ENCODE measurements at regions not wholly inside any gene's neighbourhood (a gene's known extent, or its start where the extent isn't known, plus 50 kb on each side); places are given as distances from the start of the nearest gene placed in this dataset.

GRCh38 chr20:58565461-58566175 lies 50.4 kb upstream of the APCDD1L start:
- H3K36me3 Mint-ChIP-seq (ENCODE audit: low read depth): peaks cover 7% of the 10 kb centered on the region

More at GRCh38 chr20:58565461-58566175, 50.4 kb upstream of the APCDD1L start:
- no peak for DNase-seq
- Mint-ChIP-seq H3K27ac (no peak overlapping the region), H3K27me3 (ENCODE audit: low read depth, poor library complexity) (peaks cover 9% of the 10 kb centered on the region), H3K4me3 (no peak overlapping the region), H3K4me1 (peaks cover 40% of the 10 kb centered on the region), H3K9me3 (peaks cover 14% of the 10 kb centered on the region)
- no peak for TF ChIP-seq CTCF (IDR thresholded peaks at IDR 0.05)
